GM21423 (cell line): ENCODE measurements at regions not wholly inside any gene's neighbourhood (a gene's known extent, or its start where the extent isn't known, plus 50 kb on each side); places are given as distances from the start of the nearest gene placed in this dataset.
"Not testable (repeated sequence)": the region's sequence is repeated elsewhere in the genome, so short reads cannot be mapped to it uniquely, and the experiment has no call there.

Source experiments
- ATAC-seq: cut with Tn5 transposase; IDR thresholded peaks from one replicate; pipeline ENCODE4 v1.9.1; 2021; ENCODE audit warnings: mild to moderate bottlenecking, moderate library complexity; ENCODE audit not compliant: unreplicated experiment

GRCh38 chr19:32067685-32068084 lies 277.7 kb upstream of the ZNF507 start:
- ATAC-seq = no peak

GRCh38 chr19:32068793-32069192 lies 276.6 kb upstream of the ZNF507 start:
- ATAC-seq = no peak

- no peak for ATAC-seq
Observed at GRCh38 chr19:32070101-32070500, 275.3 kb upstream of the ZNF507 start.

- no peak for ATAC-seq
Observed at GRCh38 chr19:32082028-32082427, 263.4 kb upstream of the ZNF507 start.

- not testable (repeated sequence) for ATAC-seq
Observed at GRCh38 chr19:32084756-32085363, 260.6 kb upstream of the ZNF507 start.

GRCh38 chr19:32091241-32091640 lies 254.2 kb upstream of the ZNF507 start:
- no peak for ATAC-seq

GRCh38 chr19:32097011-32097410 lies 248.4 kb upstream of the ZNF507 start:
- no peak for ATAC-seq

GRCh38 chr19:32097620-32098019 lies 247.8 kb upstream of the ZNF507 start:
- ATAC-seq = no peak

- ATAC-seq = no peak
Observed at GRCh38 chr19:32098968-32099367, 246.4 kb upstream of the ZNF507 start.

- no peak for ATAC-seq
Observed at GRCh38 chr19:32101206-32101605, 244.2 kb upstream of the ZNF507 start.

- ATAC-seq = no peak
Observed at GRCh38 chr19:32103541-32103940, 241.9 kb upstream of the ZNF507 start.

- no peak for ATAC-seq
Observed at GRCh38 chr19:32104153-32104849, 241.1 kb upstream of the ZNF507 start.

- no peak for ATAC-seq
Observed at GRCh38 chr19:32104850-32105235, 240.6 kb upstream of the ZNF507 start.

- no peak for ATAC-seq
Observed at GRCh38 chr19:32105527-32106310, 239.7 kb upstream of the ZNF507 start.

- no peak for ATAC-seq
Observed at GRCh38 chr19:32122258-32122657, 223.2 kb upstream of the ZNF507 start.

- no peak for ATAC-seq
Observed at GRCh38 chr19:32123355-32123940, 222.0 kb upstream of the ZNF507 start.

GRCh38 chr19:32124585-32124984 lies 220.8 kb upstream of the ZNF507 start:
- ATAC-seq = no peak

GRCh38 chr19:32129141-32129540 lies 216.3 kb upstream of the ZNF507 start:
- ATAC-seq = no peak

- no peak for ATAC-seq
Observed at GRCh38 chr19:32130332-32130731, 215.1 kb upstream of the ZNF507 start.

GRCh38 chr19:32131005-32131404 lies 214.4 kb upstream of the ZNF507 start:
- ATAC-seq = no peak

- no peak for ATAC-seq
Observed at GRCh38 chr19:32138416-32138815, 207.0 kb upstream of the ZNF507 start.
